NT2/D1 (cell line): ENCODE measurements at regions not wholly inside any gene's neighbourhood (a gene's known extent, or its start where the extent isn't known, plus 50 kb on each side); places are given as distances from the start of the nearest gene placed in this dataset.
A peak's percentile ranks its signal among the peaks of the same experiment; 100 is the strongest.

Experiments
- DNase-seq: peaks from one replicate; pipeline ENCODE4 v3.0.0-alpha.2; 2011; ENCODE audit warnings: low read depth, low spot score
- H3K27me3 ChIP-seq: 2 replicates; pipeline ENCODE4 v1.6.0; 2011; ENCODE audit warnings: mild to moderate bottlenecking; ENCODE audit not compliant: insufficient read length, insufficient read depth
- H3K36me3 ChIP-seq: 2 replicates; pipeline ENCODE4 v1.6.1; 2011; ENCODE audit warnings: mild to moderate bottlenecking, low read length, mixed read lengths; ENCODE audit not compliant: insufficient read depth, insufficient read length
- H3K4me1 ChIP-seq: 2 replicates; pipeline ENCODE4 v1.5.1; 2011; ENCODE audit not compliant: insufficient read depth, insufficient read length
- H3K4me3 ChIP-seq: 2 replicates; pipeline ENCODE4 v1.5.1; 2011; ENCODE audit warnings: low read depth; ENCODE audit not compliant: insufficient read length
- H3K9ac ChIP-seq: 2 replicates; pipeline ENCODE4 v1.6.0; 2011; ENCODE audit warnings: low read depth; ENCODE audit not compliant: insufficient read length
- H3K9me3 ChIP-seq: 2 replicates; pipeline ENCODE4 v1.5.1; 2011; ENCODE audit warnings: mild to moderate bottlenecking, low read length; ENCODE audit not compliant: insufficient read depth
- SUZ12 ChIP-seq: IDR thresholded peaks from 2 replicates; pipeline ENCODE4 v1.6.1; 2011; ENCODE audit not compliant: insufficient read length, insufficient read depth; ENCODE audit errors: extremely low read depth
- YY1 ChIP-seq: IDR thresholded peaks from 2 replicates; pipeline ENCODE4 v1.6.1; 2011; ENCODE audit not compliant: insufficient read length, insufficient read depth
- ZNF274 ChIP-seq: IDR thresholded peaks from 2 replicates; pipeline ENCODE4 v1.6.1; 2011; ENCODE audit warnings: mild to moderate bottlenecking, low read depth, low read length

- H3K4me3 ChIP-seq: no peak overlapping the region
- H3K27me3 ChIP-seq: no peaks in the 10 kb centered on the region
- peak; percentile 16 for DNase-seq
- H3K9me3 ChIP-seq: no peaks in the 10 kb centered on the region
- H3K9ac ChIP-seq: no peak overlapping the region
- H3K36me3 ChIP-seq: no peaks in the 10 kb centered on the region
- H3K4me1 ChIP-seq: no peaks in the 10 kb centered on the region
- TF ChIP-seq SUZ12 (no peak), ZNF274 (no peak), YY1 (no peak)
Measured at GRCh38 chr3:81910244-81910852, 148.9 kb upstream of the GBE1 start.

GRCh38 chr3:81909796-81910195 lies 148.4 kb upstream of the GBE1 start:
- Histone ChIP-seq H3K9ac (no peak overlapping the region), H3K4me3 (no peak overlapping the region), H3K4me1 (no peaks in the 10 kb centered on the region), H3K27me3 (no peaks in the 10 kb centered on the region), H3K36me3 (no peaks in the 10 kb centered on the region), H3K9me3 (no peaks in the 10 kb centered on the region)
- TF ChIP-seq YY1 (no peak), ZNF274 (no peak), SUZ12 (no peak)
- no peak for DNase-seq

- H3K4me3 ChIP-seq: no peak overlapping the region
- DNase-seq: no peak
- no peaks in the 10 kb centered on the region for H3K36me3 ChIP-seq
- TF ChIP-seq ZNF274: no peak
- no peak for TF ChIP-seq SUZ12
- TF ChIP-seq YY1: no peak
- no peaks in the 10 kb centered on the region for H3K9me3 ChIP-seq
- H3K4me1 ChIP-seq: no peaks in the 10 kb centered on the region
- no peaks in the 10 kb centered on the region for H3K27me3 ChIP-seq
- H3K9ac ChIP-seq: no peak overlapping the region
Measured at GRCh38 chr3:81908561-81908960, 147.1 kb upstream of the GBE1 start.

GRCh38 chr3:81898336-81898735 lies 136.9 kb upstream of the GBE1 start:
- DNase-seq: no peak
- Histone ChIP-seq H3K27me3 (no peaks in the 10 kb centered on the region), H3K9me3 (no peaks in the 10 kb centered on the region), H3K4me3 (no peak overlapping the region), H3K4me1 (no peaks in the 10 kb centered on the region), H3K9ac (no peak overlapping the region), H3K36me3 (no peaks in the 10 kb centered on the region)
- TF ChIP-seq YY1: no peak
- no peak for TF ChIP-seq ZNF274
- TF ChIP-seq SUZ12: no peak

DNA sequence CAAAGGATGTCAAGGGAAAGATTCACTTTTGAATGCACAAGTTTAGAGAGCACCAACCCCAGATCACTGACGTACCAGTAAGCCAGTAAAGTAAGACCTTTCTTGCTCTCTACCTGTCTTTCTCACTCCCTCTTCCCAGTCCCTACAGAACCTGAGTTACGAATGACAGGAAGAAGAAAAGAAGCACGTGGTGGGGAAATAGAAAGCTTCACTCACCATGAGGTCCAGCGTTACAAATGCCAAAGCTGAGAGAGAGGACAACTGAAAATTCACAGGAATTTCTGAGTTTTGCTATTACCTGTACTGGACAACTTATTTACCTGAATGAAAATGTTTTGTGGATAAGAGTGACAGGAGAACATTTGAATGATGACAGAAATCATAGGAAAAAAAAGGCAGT lies 133.2 kb upstream of the GBE1 start:
- Histone ChIP-seq H3K36me3 (no peaks in the 10 kb centered on the region), H3K4me1 (peaks cover 2% of the 10 kb centered on the region), H3K9me3 (no peaks in the 10 kb centered on the region), H3K4me3 (no peak overlapping the region), H3K9ac (no peak overlapping the region), H3K27me3 (no peaks in the 10 kb centered on the region)
- no peak for TF ChIP-seq ZNF274
- TF ChIP-seq YY1: no peak
- TF ChIP-seq SUZ12: no peak
- no peak for DNase-seq

DNA sequence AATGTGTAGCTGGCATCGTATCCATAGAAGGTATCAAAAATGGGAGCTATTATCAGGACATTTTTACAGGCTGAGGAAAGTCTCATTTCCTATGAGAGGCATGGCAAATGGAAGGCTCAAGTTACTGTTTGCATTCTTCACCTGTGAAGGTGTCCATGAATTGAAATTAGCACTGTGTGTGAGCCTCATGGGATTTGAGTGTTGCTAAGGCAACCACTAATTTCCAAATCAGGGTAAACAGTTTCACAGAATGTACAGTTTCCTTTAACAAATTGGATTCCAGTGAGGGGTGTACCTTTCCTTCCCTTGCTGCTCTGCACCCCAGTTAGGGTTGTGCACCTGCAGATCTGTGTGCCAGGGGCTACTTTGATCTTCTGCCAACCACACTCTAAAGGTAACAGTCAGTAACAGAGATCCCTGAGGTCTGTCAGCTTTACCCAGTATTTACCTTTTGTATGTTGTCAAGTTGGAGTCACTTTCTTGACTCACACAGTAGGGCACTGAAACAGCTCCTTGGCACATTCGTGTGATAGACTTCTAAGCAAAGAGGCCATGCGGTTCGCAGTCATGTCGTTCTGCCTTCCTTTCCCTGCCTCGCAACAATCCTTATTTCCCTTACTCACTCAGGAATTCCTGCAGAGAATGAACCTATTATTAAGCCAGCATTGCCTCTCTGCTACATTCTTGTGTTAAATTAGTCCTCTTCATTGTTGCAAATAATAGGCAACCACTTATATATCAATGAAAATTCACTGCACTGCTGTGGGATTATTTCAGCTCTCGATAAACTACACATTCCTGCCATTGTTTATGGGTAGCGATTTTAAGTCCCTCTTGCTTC lies 129.8 kb upstream of the GBE1 start:
- peaks cover 2% of the 10 kb centered on the region for H3K4me1 ChIP-seq
- no peaks in the 10 kb centered on the region for H3K27me3 ChIP-seq
- H3K9me3 ChIP-seq: no peaks in the 10 kb centered on the region
- H3K36me3 ChIP-seq: no peaks in the 10 kb centered on the region
- no peak overlapping the region for H3K4me3 ChIP-seq
- TF ChIP-seq YY1: no peak
- no peak for TF ChIP-seq ZNF274
- TF ChIP-seq SUZ12: no peak
- H3K9ac ChIP-seq: no peak overlapping the region
- peak; percentile 11 for DNase-seq

- no peaks in the 10 kb centered on the region for H3K9me3 ChIP-seq
- H3K9ac ChIP-seq: no peak overlapping the region
- H3K27me3 ChIP-seq: no peaks in the 10 kb centered on the region
- H3K36me3 ChIP-seq: no peaks in the 10 kb centered on the region
- no peak for TF ChIP-seq YY1
- TF ChIP-seq ZNF274: no peak
- no peak for DNase-seq
- peaks cover 2% of the 10 kb centered on the region for H3K4me1 ChIP-seq
- no peak overlapping the region for H3K4me3 ChIP-seq
Measured at GRCh38 chr3:81888914-81889557, 127.6 kb upstream of the GBE1 start.
